ENCODE measurements at regions not wholly inside any gene's neighbourhood (a gene's known extent, or its start where the extent isn't known, plus 50 kb on each side); places are given as distances from the start of the nearest gene placed in this dataset.

- no peak for DNase-seq
Observed at GRCh38 chr16:65667011-65667578, 545.2 kb upstream of the CDH11 start.

GRCh38 chr16:65666132-65666941, 544.5 kb upstream of the CDH11 start:
- peak; percentile 21 for DNase-seq

GRCh38 chr16:65665586-65665985, 543.7 kb upstream of the CDH11 start:
- DNase-seq: peak; percentile 30

- DNase-seq: no peak
Observed at GRCh38 chr16:65663774-65664173, 541.9 kb upstream of the CDH11 start.

GRCh38 chr16:65662256-65662655, 540.4 kb upstream of the CDH11 start:
- DNase-seq: no peak

GRCh38 chr16:65661558-65661957, 539.7 kb upstream of the CDH11 start:
- DNase-seq: no peak

- no peak for DNase-seq
Observed at GRCh38 chr16:65660390-65660789, 538.5 kb upstream of the CDH11 start.

- peak; percentile 61 for DNase-seq
Observed at GRCh38 chr16:65659758-65660157, 537.9 kb upstream of the CDH11 start.

GRCh38 chr16:65658787-65659220, 536.9 kb upstream of the CDH11 start:
- DNase-seq: peak; percentile 89

- DNase-seq: peak; percentile 53
Observed at GRCh38 chr16:65658349-65658748, 536.5 kb upstream of the CDH11 start.

- no peak for DNase-seq
Observed at GRCh38 chr16:65657556-65657955, 535.7 kb upstream of the CDH11 start.

GRCh38 chr16:65657071-65657494, 535.2 kb upstream of the CDH11 start:
- DNase-seq: no peak

- no peak for DNase-seq
Observed at GRCh38 chr16:65655802-65656201, 533.9 kb upstream of the CDH11 start.

- no peak for DNase-seq
Observed at GRCh38 chr16:65648101-65648500, 526.2 kb upstream of the CDH11 start.

- DNase-seq: no peak
Observed at GRCh38 chr16:65644821-65645220, 523.0 kb upstream of the CDH11 start.

- no peak for DNase-seq
Observed at GRCh38 chr16:65641762-65642289, 520.0 kb upstream of the CDH11 start.

GRCh38 chr16:65641049-65641761, 519.3 kb upstream of the CDH11 start:
- no peak for DNase-seq

GRCh38 chr16:65634833-65635232, 513.0 kb upstream of the CDH11 start:
- DNase-seq: no peak

- no peak for DNase-seq
Observed at GRCh38 chr16:65634291-65634690, 512.4 kb upstream of the CDH11 start.

- DNase-seq: no peak
Observed at GRCh38 chr16:65624666-65625065, 502.8 kb upstream of the CDH11 start.

GRCh38 chr16:65624229-65624628, 502.4 kb upstream of the CDH11 start:
- DNase-seq: no peak

GRCh38 chr16:65622871-65623270, 501.0 kb upstream of the CDH11 start:
- no peak for DNase-seq

- DNase-seq: no peak
Observed at GRCh38 chr16:65622151-65622550, 500.3 kb upstream of the CDH11 start.

Measured in tongue (tissue), 1 donor.